ENCODE measurements at regions not wholly inside any gene's neighbourhood (a gene's known extent, or its start where the extent isn't known, plus 50 kb on each side); places are given as distances from the start of the nearest gene placed in this dataset.

GRCh38 chr2:66889632-66889882 lies 454.6 kb downstream of the MEIS1 start:
- TF ChIP-seq, protein P1, sequence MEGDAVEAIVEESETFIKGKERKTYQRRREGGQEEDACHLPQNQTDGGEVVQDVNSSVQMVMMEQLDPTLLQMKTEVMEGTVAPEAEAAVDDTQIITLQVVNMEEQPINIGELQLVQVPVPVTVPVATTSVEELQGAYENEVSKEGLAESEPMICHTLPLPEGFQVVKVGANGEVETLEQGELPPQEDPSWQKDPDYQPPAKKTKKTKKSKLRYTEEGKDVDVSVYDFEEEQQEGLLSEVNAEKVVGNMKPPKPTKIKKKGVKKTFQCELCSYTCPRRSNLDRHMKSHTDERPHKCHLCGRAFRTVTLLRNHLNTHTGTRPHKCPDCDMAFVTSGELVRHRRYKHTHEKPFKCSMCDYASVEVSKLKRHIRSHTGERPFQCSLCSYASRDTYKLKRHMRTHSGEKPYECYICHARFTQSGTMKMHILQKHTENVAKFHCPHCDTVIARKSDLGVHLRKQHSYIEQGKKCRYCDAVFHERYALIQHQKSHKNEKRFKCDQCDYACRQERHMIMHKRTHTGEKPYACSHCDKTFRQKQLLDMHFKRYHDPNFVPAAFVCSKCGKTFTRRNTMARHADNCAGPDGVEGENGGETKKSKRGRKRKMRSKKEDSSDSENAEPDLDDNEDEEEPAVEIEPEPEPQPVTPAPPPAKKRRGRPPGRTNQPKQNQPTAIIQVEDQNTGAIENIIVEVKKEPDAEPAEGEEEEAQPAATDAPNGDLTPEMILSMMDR (IDR thresholded peaks at IDR 0.05; ENCODE audit: low read depth, low read length, missing control alignments), result no peak
- DNase-seq, result no peak
- no peaks in the 10 kb centered on the region for H3K36me3 ChIP-seq (replicated peaks)
- no peaks in the 10 kb centered on the region for H3K27me3 ChIP-seq (replicated peaks)
- H3K27ac ChIP-seq, result peak overlapping the region; percentile 12
- H3K4me3 ChIP-seq (ENCODE audit: low read depth, low read length), result no peak overlapping the region
- in situ Hi-C loops (cut with HindIII; ENCODE audit: low pct_ligation_motif_present, low sequenced_read_pairs), result no loop called here

- H3K27me3 ChIP-seq (replicated peaks), result no peaks in the 10 kb centered on the region
- in situ Hi-C loops (cut with HindIII; ENCODE audit: low pct_ligation_motif_present, low sequenced_read_pairs), result no loop called here
- TF ChIP-seq, protein P1 (IDR thresholded peaks at IDR 0.05; ENCODE audit: low read depth, low read length, missing control alignments), result no peak
- H3K27ac ChIP-seq, result no peak overlapping the region
- H3K36me3 ChIP-seq (replicated peaks), result no peaks in the 10 kb centered on the region
- H3K4me3 ChIP-seq (ENCODE audit: low read depth, low read length), result no peak overlapping the region
- no peak for DNase-seq
Measured at GRCh38 chr2:66890166-66890742, 455.3 kb downstream of the MEIS1 start.

GRCh38 chr2:66895206-66895605 lies 460.3 kb downstream of the MEIS1 start:
- Histone ChIP-seq H3K36me3 (replicated peaks) (no peaks in the 10 kb centered on the region), H3K27me3 (replicated peaks) (no peaks in the 10 kb centered on the region), H3K27ac (no peak overlapping the region), H3K4me3 (ENCODE audit: low read depth, low read length) (no peak overlapping the region)
- TF ChIP-seq, protein P1 (IDR thresholded peaks at IDR 0.05; ENCODE audit: low read depth, low read length, missing control alignments), result no peak
- DNase-seq, result no peak
- in situ Hi-C loops (cut with HindIII; ENCODE audit: low pct_ligation_motif_present, low sequenced_read_pairs), result no loop called here

DNA sequence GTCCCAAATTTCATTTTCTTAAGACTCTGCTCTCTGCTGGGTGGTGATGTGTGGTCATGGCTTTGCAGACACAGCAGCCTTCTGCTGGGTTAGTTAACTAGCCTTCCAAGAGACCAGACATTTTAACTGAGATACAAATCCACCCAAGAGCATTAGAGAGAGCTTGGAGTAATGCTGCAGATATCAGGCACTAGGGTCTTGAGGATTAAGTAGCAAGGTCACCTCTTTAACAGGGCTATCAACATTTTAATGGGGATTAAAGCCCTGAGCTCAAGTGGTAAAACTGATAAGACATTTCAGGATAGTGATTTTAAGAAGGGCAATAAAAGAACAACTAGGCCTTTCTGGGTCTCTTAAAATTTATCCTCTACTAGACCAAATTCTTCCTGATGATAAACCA lies 461.2 kb downstream of the MEIS1 start:
- DNase-seq, result no peak
- no peak overlapping the region for H3K4me3 ChIP-seq (ENCODE audit: low read depth, low read length)
- no peaks in the 10 kb centered on the region for H3K27me3 ChIP-seq (replicated peaks)
- in situ Hi-C loops (cut with HindIII; ENCODE audit: low pct_ligation_motif_present, low sequenced_read_pairs), result no loop called here
- H3K27ac ChIP-seq, result no peak overlapping the region
- no peaks in the 10 kb centered on the region for H3K36me3 ChIP-seq (replicated peaks)
- TF ChIP-seq, protein P1 (IDR thresholded peaks at IDR 0.05; ENCODE audit: low read depth, low read length, missing control alignments), result no peak

DNA sequence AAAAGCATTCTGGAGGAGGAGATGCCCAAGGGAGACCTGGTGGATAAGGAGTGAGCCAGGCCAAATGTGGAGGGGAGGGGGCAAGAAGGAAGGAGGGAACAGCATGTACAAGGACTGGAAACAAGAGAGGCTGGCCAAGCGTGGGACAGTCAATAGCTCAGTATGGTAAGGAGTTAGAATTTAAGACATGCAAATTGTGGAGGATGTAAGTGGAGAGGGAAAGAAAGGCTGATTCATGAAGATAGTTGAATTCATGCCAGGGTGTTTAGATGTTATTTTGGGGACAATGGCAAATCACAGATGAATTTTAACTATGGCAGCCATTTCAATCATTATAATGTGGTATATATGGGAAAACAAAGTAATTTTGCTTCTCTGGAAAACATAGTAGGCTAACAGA lies 462.3 kb downstream of the MEIS1 start:
- H3K27ac ChIP-seq, result no peak overlapping the region
- no peaks in the 10 kb centered on the region for H3K36me3 ChIP-seq (replicated peaks)
- DNase-seq, result peak; percentile 49
- in situ Hi-C loops (cut with HindIII; ENCODE audit: low pct_ligation_motif_present, low sequenced_read_pairs), result no loop called here
- TF ChIP-seq, protein P1 (IDR thresholded peaks at IDR 0.05; ENCODE audit: low read depth, low read length, missing control alignments), result no peak
- no peak overlapping the region for H3K4me3 ChIP-seq (ENCODE audit: low read depth, low read length)
- H3K27me3 ChIP-seq (replicated peaks), result no peaks in the 10 kb centered on the region

GRCh38 chr2:66897691-66898150 lies 462.8 kb downstream of the MEIS1 start:
- no peaks in the 10 kb centered on the region for H3K36me3 ChIP-seq (replicated peaks)
- no peaks in the 10 kb centered on the region for H3K27me3 ChIP-seq (replicated peaks)
- no peak overlapping the region for H3K4me3 ChIP-seq (ENCODE audit: low read depth, low read length)
- DNase-seq, result no peak
- H3K27ac ChIP-seq, result no peak overlapping the region
- TF ChIP-seq, protein P1 (IDR thresholded peaks at IDR 0.05; ENCODE audit: low read depth, low read length, missing control alignments), result no peak
- in situ Hi-C loops (cut with HindIII; ENCODE audit: low pct_ligation_motif_present, low sequenced_read_pairs), result no loop called here
